ENCODE measurements at regions not wholly inside any gene's neighbourhood (a gene's known extent, or its start where the extent isn't known, plus 50 kb on each side); places are given as distances from the start of the nearest gene placed in this dataset.

DNA sequence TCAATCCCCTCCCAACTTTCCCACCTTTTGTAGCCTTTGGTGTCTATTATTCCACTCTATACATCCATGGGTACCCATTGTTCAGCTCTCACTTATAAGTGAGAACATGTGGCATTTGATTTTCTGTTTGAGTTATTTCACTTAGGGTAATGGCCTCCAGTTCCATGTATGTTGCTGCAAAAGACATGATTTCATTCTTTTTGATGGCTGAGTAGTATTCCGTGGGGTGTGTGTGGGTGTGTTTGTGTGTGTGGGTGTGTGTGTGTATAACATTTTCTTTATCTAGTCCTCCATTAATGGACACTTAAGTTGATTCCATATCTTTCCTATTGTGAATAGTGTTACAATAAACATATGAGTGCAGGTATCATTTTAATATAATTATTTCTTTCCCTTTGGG lies 157.5 kb upstream of the FSTL4 start:
- TF ChIP-seq, protein P1, sequence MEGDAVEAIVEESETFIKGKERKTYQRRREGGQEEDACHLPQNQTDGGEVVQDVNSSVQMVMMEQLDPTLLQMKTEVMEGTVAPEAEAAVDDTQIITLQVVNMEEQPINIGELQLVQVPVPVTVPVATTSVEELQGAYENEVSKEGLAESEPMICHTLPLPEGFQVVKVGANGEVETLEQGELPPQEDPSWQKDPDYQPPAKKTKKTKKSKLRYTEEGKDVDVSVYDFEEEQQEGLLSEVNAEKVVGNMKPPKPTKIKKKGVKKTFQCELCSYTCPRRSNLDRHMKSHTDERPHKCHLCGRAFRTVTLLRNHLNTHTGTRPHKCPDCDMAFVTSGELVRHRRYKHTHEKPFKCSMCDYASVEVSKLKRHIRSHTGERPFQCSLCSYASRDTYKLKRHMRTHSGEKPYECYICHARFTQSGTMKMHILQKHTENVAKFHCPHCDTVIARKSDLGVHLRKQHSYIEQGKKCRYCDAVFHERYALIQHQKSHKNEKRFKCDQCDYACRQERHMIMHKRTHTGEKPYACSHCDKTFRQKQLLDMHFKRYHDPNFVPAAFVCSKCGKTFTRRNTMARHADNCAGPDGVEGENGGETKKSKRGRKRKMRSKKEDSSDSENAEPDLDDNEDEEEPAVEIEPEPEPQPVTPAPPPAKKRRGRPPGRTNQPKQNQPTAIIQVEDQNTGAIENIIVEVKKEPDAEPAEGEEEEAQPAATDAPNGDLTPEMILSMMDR (conservative IDR thresholded peaks at IDR 0.05) = no peak
- H3K27ac ChIP-seq = no peak overlapping the region

DNA sequence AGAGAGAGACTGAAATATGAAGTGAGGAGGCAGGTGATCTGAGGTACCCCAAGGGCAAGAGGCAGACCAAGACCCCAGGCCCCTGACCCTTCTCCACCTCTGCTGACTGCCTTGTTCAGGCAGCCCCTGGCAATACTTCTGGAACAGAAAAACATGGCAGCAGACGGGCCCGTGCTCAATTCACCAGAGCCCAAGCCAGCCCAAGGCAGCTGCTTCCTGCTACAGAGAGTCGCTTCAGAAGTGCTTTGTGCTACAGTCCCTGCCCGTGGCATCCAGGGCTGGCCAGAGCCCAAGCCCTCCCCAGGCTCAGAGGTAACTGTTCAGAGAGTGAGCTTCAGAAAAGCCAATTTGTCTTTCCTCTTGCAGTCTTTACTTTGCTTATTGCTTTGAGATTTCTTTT lies 151.4 kb upstream of the FSTL4 start:
- TF ChIP-seq, protein P1 (conservative IDR thresholded peaks at IDR 0.05) = no peak
- no peak overlapping the region for H3K27ac ChIP-seq

DNA sequence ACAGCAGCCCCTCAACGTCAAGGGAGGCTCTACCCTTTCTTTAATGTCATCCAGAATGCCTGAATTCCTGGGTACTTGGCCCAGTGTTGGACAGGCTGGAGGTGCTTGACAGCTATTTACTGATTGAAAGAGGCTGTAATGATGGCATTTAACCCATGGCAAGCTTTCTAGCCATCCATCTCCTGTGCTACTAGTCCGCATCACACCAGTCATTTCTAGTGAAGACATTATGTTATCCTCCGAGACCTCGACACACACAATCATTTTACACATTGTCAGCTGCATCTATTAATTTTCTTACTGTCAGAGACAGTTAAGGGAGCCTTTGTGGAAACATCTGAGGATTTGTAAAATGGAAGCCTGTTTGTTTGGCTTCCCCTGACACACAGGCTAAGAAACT lies 149.3 kb upstream of the FSTL4 start:
- TF ChIP-seq, protein P1 (conservative IDR thresholded peaks at IDR 0.05) = no peak
- peak overlapping the region; percentile 64 for H3K27ac ChIP-seq

DNA sequence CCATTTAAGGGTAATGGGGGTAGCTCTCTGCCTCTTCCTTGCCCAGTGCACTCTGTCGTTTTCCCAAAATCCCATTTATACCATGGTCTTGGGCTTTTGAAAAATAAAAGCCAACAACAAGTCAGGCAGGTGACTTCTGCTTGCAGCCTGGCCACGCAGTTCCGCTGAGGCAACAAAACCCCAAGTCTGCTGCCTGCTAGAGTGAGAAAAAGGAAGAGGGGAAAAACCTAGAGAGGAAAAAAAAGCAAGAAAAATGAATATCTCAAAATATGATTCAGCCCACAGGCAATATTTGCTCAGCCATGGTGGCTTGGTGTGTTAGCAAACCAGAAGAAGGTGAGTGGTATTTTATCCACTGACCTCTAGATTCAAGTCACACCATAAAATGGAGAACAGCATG lies 148.2 kb upstream of the FSTL4 start:
- TF ChIP-seq, protein P1 (conservative IDR thresholded peaks at IDR 0.05) = no peak

DNA sequence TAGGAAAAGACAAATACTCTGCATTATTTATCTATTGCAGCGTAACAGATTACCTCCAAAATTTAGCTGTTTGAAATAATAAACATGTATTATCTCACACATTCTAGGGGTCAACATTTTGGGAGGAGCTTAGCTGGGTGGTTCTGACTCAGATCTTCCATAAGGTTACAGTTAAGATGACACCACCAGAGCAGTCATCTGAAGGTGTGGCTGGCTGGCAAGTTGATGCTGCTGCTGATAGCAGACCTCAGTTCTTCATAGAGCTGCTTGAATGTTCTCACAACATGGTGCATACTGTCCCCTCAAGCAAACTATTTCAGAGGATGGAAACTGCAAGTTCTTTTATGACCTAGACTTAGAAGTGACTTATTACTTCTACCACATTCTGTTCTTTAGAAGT lies 146.3 kb upstream of the FSTL4 start:
- TF ChIP-seq, protein P1 (conservative IDR thresholded peaks at IDR 0.05) = no peak

More for the DNA sequence above, 148.2 kb upstream of the FSTL4 start:
- H3K27ac ChIP-seq = no peak overlapping the region

DNA sequence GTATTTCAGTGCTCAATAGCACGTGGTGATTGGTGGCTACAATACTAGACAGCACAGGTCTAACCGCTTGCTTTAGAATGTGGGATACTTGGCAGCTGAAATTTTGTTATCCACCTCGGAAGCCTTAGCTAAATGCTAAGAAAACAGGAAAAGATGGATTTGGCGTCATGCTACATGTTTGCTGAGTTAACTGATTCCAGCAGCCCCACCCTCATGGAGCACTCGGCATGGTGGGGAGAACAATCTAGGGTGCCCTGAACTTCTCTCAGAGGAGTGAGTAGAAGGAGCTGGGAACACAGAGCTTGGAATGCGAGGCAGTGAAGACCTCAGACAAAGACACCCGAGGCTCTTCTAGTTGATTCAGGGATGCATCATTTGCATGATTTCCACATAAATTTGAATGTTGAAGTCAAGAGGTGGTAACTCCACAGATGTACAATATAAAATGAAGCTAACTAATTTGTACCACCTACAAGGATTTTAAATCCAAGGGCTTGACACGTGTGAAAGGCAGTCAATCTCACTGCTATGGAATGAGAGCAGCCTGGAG lies 145.1 kb upstream of the FSTL4 start:
- TF ChIP-seq, protein P1 (conservative IDR thresholded peaks at IDR 0.05) = no peak
- H3K27ac ChIP-seq = no peak overlapping the region

More for the DNA sequence above, 146.3 kb upstream of the FSTL4 start:
- H3K27ac ChIP-seq = no peak overlapping the region

DNA sequence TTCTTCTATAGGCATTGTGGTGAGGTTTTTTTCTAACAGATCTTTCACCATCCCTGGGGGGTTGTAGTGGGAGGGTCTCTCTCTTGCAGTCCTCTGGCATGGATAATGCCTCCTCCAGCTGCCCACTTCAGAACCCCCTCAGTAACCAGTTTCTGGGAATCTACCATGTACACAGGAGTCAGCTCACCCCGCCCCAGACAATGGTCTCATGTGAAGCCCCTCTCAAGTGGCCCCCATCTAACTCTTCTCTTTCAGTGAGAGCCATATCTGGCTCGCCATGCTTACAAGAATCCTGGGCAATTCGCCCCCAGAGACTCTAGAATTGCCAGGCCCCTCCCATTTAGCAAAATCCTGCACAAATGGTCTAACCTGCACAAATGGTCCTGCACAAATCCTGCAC lies 144.4 kb upstream of the FSTL4 start:
- no peak overlapping the region for H3K27ac ChIP-seq
- TF ChIP-seq, protein P1 (conservative IDR thresholded peaks at IDR 0.05) = no peak

All from VCaP (cell line).